Suprapubic skin (tissue), 4 donors: ENCODE measurements at regions not wholly inside any gene's neighbourhood (a gene's known extent, or its start where the extent isn't known, plus 50 kb on each side); places are given as distances from the start of the nearest gene placed in this dataset.

Experiments used
- DNase-seq, 2 donors: peaks; one replicate each; pipeline ENCODE4 v3.0.0-alpha.2; 2019; ENCODE audit warnings: low spot score in 2 of 2
- H3K27ac ChIP-seq: fragments of 200-600 bp; sonication (generic); one replicate; pipeline ENCODE4 v1.5.1; 2019
- H3K27me3 ChIP-seq: fragments of 200-600 bp; sonication (generic); one replicate; pipeline ENCODE4 v1.5.1; 2019
- H3K36me3 ChIP-seq: fragments of 200-600 bp; sonication (generic); one replicate; pipeline ENCODE4 v1.5.1; 2019
- H3K4me1 ChIP-seq: fragments of 200-600 bp; sonication (generic); one replicate; pipeline ENCODE4 v1.5.1; 2019
- H3K4me3 ChIP-seq: fragments of 200-600 bp; sonication (generic); one replicate; pipeline ENCODE4 v1.5.1; 2019; ENCODE audit warnings: mild to moderate bottlenecking
- H3K9me3 ChIP-seq: fragments of 200-600 bp; sonication (generic); one replicate; pipeline ENCODE4 v1.5.1; 2019
- CTCF ChIP-seq, 2 donors: fragments of 200-600 bp in 1 of 2; fragments of 450-650 bp in 1 of 2; sonication (generic) in 1 of 2; IDR thresholded peaks; one replicate each; pipeline ENCODE4 v1.5.1; 2016 to 2019; ENCODE audit warnings: antibody characterized with exemption in 2 of 2, mild to moderate bottlenecking in 1 of 2, moderate library complexity in 1 of 2
- EP300 ChIP-seq: sonication (generic); formaldehyde crosslinking; IDR thresholded peaks from one replicate; pipeline ENCODE4 v1.6.1; 2017; ENCODE audit warnings: antibody characterized with exemption
- POLR2A ChIP-seq, 2 donors: fragments of 450-650 bp; IDR thresholded peaks; one replicate each; pipeline ENCODE4 v1.6.1; 2017; ENCODE audit warnings: antibody characterized with exemption in 2 of 2, mild to moderate bottlenecking in 2 of 2, moderate library complexity in 2 of 2
- POLR2AphosphoS5 ChIP-seq, 3 donors: sonication (generic); formaldehyde crosslinking; IDR thresholded peaks; one replicate each; pipeline ENCODE4 v1.6.1; 2017; ENCODE audit warnings: antibody characterized with exemption in 3 of 3
- WGBS: methylation state at CpG from one replicate; pipeline ENCODE4 v1.1.5; 2018; 5-methylcytosine and 5-hydroxymethylcytosine counted together

GRCh38 chr6:19377722-19378121 is 459.4 kb upstream of the ID4 start:
- TF ChIP-seq EP300 (no peak), CTCF (IDR thresholded peaks at IDR 0.05) (no peak)
- DNase-seq = no peak
- Histone ChIP-seq H3K27ac (no peak overlapping the region), H3K4me1 (no peaks in the 10 kb centered on the region), H3K9me3 (no peaks in the 10 kb centered on the region), H3K27me3 (no peaks in the 10 kb centered on the region), H3K4me3 (no peak overlapping the region), H3K36me3 (no peaks in the 10 kb centered on the region)
- WGBS = 75% methylated on average over 3 of the region's 3 CpGs

- no peaks in the 10 kb centered on the region for H3K4me1 ChIP-seq
- no peak for TF ChIP-seq CTCF (IDR thresholded peaks at IDR 0.05)
- no peak for TF ChIP-seq POLR2AphosphoS5 (IDR thresholded peaks at IDR 0.05)
- TF ChIP-seq EP300 = no peak
- TF ChIP-seq POLR2A (IDR thresholded peaks at IDR 0.05) = no peak
- no peak for DNase-seq
- 54% methylated on average over 2 of the region's 2 CpGs for WGBS
- H3K27me3 ChIP-seq = no peaks in the 10 kb centered on the region
- no peaks in the 10 kb centered on the region for H3K36me3 ChIP-seq
- no peak overlapping the region for H3K4me3 ChIP-seq
- no peaks in the 10 kb centered on the region for H3K9me3 ChIP-seq
- no peak overlapping the region for H3K27ac ChIP-seq
Measured at GRCh38 chr6:19380293-19380692, 456.9 kb upstream of the ID4 start.

GRCh38 chr6:19382676-19383075 is 454.5 kb upstream of the ID4 start:
- H3K27ac ChIP-seq = no peak overlapping the region
- DNase-seq = no peak

GRCh38 chr6:19391926-19392325 is 445.2 kb upstream of the ID4 start:
- TF ChIP-seq CTCF (IDR thresholded peaks at IDR 0.05) (no peak), EP300 (no peak), POLR2A (IDR thresholded peaks at IDR 0.05) (no peak), POLR2AphosphoS5 (IDR thresholded peaks at IDR 0.05) (no peak)
- WGBS = 89% methylated on average over 2 of the region's 2 CpGs
- DNase-seq = no peak

More at GRCh38 chr6:19382676-19383075, 454.5 kb upstream of the ID4 start:
- WGBS = 40% methylated on average over 3 of the region's 3 CpGs
- Histone ChIP-seq H3K4me3 (no peak overlapping the region), H3K9me3 (no peaks in the 10 kb centered on the region), H3K36me3 (no peaks in the 10 kb centered on the region), H3K4me1 (no peaks in the 10 kb centered on the region), H3K27me3 (no peaks in the 10 kb centered on the region)
- TF ChIP-seq POLR2AphosphoS5 (IDR thresholded peaks at IDR 0.05) = no peak
- TF ChIP-seq CTCF (IDR thresholded peaks at IDR 0.05) = no peak
- no peak for TF ChIP-seq POLR2A (IDR thresholded peaks at IDR 0.05)
- no peak for TF ChIP-seq EP300

GRCh38 chr6:19394051-19394450 is 443.1 kb upstream of the ID4 start:
- Histone ChIP-seq H3K4me1 (no peaks in the 10 kb centered on the region), H3K27ac (no peak overlapping the region), H3K9me3 (no peaks in the 10 kb centered on the region), H3K36me3 (no peaks in the 10 kb centered on the region), H3K27me3 (no peaks in the 10 kb centered on the region), H3K4me3 (no peak overlapping the region)
- WGBS = 78% methylated on average over 3 of the region's 3 CpGs
- DNase-seq = no peak
- TF ChIP-seq POLR2AphosphoS5 (IDR thresholded peaks at IDR 0.05) = no peak
- TF ChIP-seq POLR2A (IDR thresholded peaks at IDR 0.05) = no peak
- TF ChIP-seq CTCF (IDR thresholded peaks at IDR 0.05) = no peak
- TF ChIP-seq EP300 = no peak

More at GRCh38 chr6:19391926-19392325, 445.2 kb upstream of the ID4 start:
- Histone ChIP-seq H3K27me3 (no peaks in the 10 kb centered on the region), H3K36me3 (no peaks in the 10 kb centered on the region), H3K27ac (no peak overlapping the region), H3K9me3 (no peaks in the 10 kb centered on the region), H3K4me3 (no peak overlapping the region), H3K4me1 (no peaks in the 10 kb centered on the region)
